ENCODE measurements at regions not wholly inside any gene's neighbourhood (a gene's known extent, or its start where the extent isn't known, plus 50 kb on each side); places are given as distances from the start of the nearest gene placed in this dataset.

- no peak for ATAC-seq (ENCODE audit: low read depth)
- no peak overlapping the region for H3K4me3 Mint-ChIP-seq
- no peaks in the 10 kb centered on the region for H3K27me3 Mint-ChIP-seq
- POLR2A ChIA-PET, result no interaction called here
- peaks cover 1% of the 10 kb centered on the region for H3K9me3 Mint-ChIP-seq
- no peak for DNase-seq
- H3K36me3 Mint-ChIP-seq, result no peaks in the 10 kb centered on the region
- no peak overlapping the region for H3K27ac Mint-ChIP-seq
- H3K4me1 Mint-ChIP-seq, result no peaks in the 10 kb centered on the region
Measured at GRCh38 chr14:46215801-46216200, 435.8 kb downstream of the RPL10L start.

- no peak for ATAC-seq (ENCODE audit: low read depth)
- no peak for DNase-seq
- no peaks in the 10 kb centered on the region for H3K27me3 Mint-ChIP-seq
- H3K4me1 Mint-ChIP-seq, result no peaks in the 10 kb centered on the region
- no peak overlapping the region for H3K4me3 Mint-ChIP-seq
- no peaks in the 10 kb centered on the region for H3K36me3 Mint-ChIP-seq
- peaks cover 1% of the 10 kb centered on the region for H3K9me3 Mint-ChIP-seq
- no peak overlapping the region for H3K27ac Mint-ChIP-seq
- POLR2A ChIA-PET, result no interaction called here
Measured at GRCh38 chr14:46198676-46199075, 452.9 kb downstream of the RPL10L start.

GRCh38 chr14:46197856-46198255 is 453.7 kb downstream of the RPL10L start:
- Mint-ChIP-seq H3K9me3 (peaks cover 1% of the 10 kb centered on the region), H3K4me3 (no peak overlapping the region), H3K27me3 (no peaks in the 10 kb centered on the region), H3K4me1 (no peaks in the 10 kb centered on the region), H3K27ac (no peak overlapping the region), H3K36me3 (no peaks in the 10 kb centered on the region)
- ATAC-seq (ENCODE audit: low read depth) (no peak), DNase-seq (no peak)
- POLR2A ChIA-PET, result no interaction called here
